A673 (cell line): ENCODE measurements at regions not wholly inside any gene's neighbourhood (a gene's known extent, or its start where the extent isn't known, plus 50 kb on each side); places are given as distances from the start of the nearest gene placed in this dataset.

Source experiments
- BruUV-seq: library from RNA; stranded (reverse); fragments of 400-500 nt; replicated peaks from 2 replicates; lab custom pipeline; 2021; lab: Mats Ljungman, UMichigan
- CTCF ChIA-PET: fragments of 300-600 bp; sonication (Branson Sonifier 250); formaldehyde crosslinking; loops from one replicate; lab custom pipeline; 2022; ENCODE audit warnings: antibody characterized with exemption; lab: Charles Lee
- POLR2A ChIA-PET: fragments of 300-600 bp; sonication (Branson Sonifier 250); formaldehyde crosslinking; loops from one replicate; lab custom pipeline; 2022; ENCODE audit warnings: antibody characterized with exemption; ENCODE audit not compliant: low non-redundant PET; lab: Charles Lee
- DNase-seq: peaks from one replicate; pipeline ENCODE4 v3.0.0-alpha.2; 2015; ENCODE audit warnings: low spot score
- H3K27ac ChIP-seq: fragments of 200-600 bp; sonication (generic); 2 replicates; pipeline ENCODE4 v1.5.1; 2016; ENCODE audit warnings: mixed run types, low read depth, mild to moderate bottlenecking, mixed read lengths, antibody characterized with exemption, low read length; ENCODE audit not compliant: poor library complexity, severe bottlenecking
- H3K27me3 ChIP-seq: fragments of 200-600 bp; sonication (generic); replicated peaks from 2 replicates; pipeline ENCODE4 v1.6.1; 2017; ENCODE audit warnings: mixed run types, low read depth, mild to moderate bottlenecking, mixed read lengths, antibody characterized with exemption, low read length; ENCODE audit not compliant: insufficient read depth, poor library complexity
- H3K36me3 ChIP-seq: fragments of 200-600 bp; sonication (generic); 2 replicates; pipeline ENCODE4 v1.6.1; 2016; ENCODE audit warnings: mixed run types, mild to moderate bottlenecking, mixed read lengths, antibody characterized with exemption, low read length; ENCODE audit not compliant: insufficient read depth, poor library complexity, severe bottlenecking
- H3K4me1 ChIP-seq: fragments of 200-600 bp; sonication (generic); 2 replicates; pipeline ENCODE4 v1.6.1; 2017; ENCODE audit warnings: mixed run types, mild to moderate bottlenecking, mixed read lengths, antibody characterized with exemption, low read length; ENCODE audit not compliant: insufficient read depth, poor library complexity, severe bottlenecking
- H3K4me3 ChIP-seq: fragments of 200-600 bp; sonication (generic); 2 replicates; pipeline ENCODE4 v1.5.1; 2016; ENCODE audit warnings: low read depth, mixed run types, mild to moderate bottlenecking, mixed read lengths, low read length; ENCODE audit not compliant: poor library complexity, severe bottlenecking
- H3K9me3 ChIP-seq: fragments of 200-600 bp; sonication (generic); 2 replicates; pipeline ENCODE4 v1.6.1; 2016; ENCODE audit warnings: mixed run types, low read depth, mild to moderate bottlenecking, mixed read lengths, antibody characterized with exemption, low read length; ENCODE audit not compliant: poor library complexity, severe bottlenecking
- EZH2 ChIP-seq: fragments of 200-600 bp; sonication (generic); IDR thresholded peaks from 2 replicates; pipeline ENCODE4 v1.6.1; 2017; ENCODE audit warnings: borderline replicate concordance, low read depth, mild to moderate bottlenecking, mixed read lengths, antibody characterized with exemption, low read length; ENCODE audit not compliant: poor library complexity, severe bottlenecking
- intact Hi-C: fragments of 100-400 bp; cut with micrococcal nuclease; formaldehyde crosslinking; loops from one replicate; pipeline ENCODE4 v1.10.0; 2022; ENCODE audit not compliant: unreplicated experiment
- TF ChIP-seq, protein P1 (sequence below): fragments of 300-800, 200-600 bp; sonication (generic); conservative IDR thresholded peaks from 2 replicates; pipeline ENCODE4 v1.5.1; 2017; ENCODE audit warnings: low read depth, mild to moderate bottlenecking, antibody characterized with exemption, low read length, moderate library complexity, mixed read lengths

- Histone ChIP-seq H3K4me1 (no peaks in the 10 kb centered on the region), H3K36me3 (no peaks in the 10 kb centered on the region), H3K4me3 (no peak overlapping the region), H3K9me3 (no peaks in the 10 kb centered on the region), H3K27me3 (no peaks in the 10 kb centered on the region), H3K27ac (no peak overlapping the region)
- ChIA-PET POLR2A (no interaction called here), CTCF (no interaction called here)
- no peak for TF ChIP-seq EZH2
- TF ChIP-seq, protein P1, sequence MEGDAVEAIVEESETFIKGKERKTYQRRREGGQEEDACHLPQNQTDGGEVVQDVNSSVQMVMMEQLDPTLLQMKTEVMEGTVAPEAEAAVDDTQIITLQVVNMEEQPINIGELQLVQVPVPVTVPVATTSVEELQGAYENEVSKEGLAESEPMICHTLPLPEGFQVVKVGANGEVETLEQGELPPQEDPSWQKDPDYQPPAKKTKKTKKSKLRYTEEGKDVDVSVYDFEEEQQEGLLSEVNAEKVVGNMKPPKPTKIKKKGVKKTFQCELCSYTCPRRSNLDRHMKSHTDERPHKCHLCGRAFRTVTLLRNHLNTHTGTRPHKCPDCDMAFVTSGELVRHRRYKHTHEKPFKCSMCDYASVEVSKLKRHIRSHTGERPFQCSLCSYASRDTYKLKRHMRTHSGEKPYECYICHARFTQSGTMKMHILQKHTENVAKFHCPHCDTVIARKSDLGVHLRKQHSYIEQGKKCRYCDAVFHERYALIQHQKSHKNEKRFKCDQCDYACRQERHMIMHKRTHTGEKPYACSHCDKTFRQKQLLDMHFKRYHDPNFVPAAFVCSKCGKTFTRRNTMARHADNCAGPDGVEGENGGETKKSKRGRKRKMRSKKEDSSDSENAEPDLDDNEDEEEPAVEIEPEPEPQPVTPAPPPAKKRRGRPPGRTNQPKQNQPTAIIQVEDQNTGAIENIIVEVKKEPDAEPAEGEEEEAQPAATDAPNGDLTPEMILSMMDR = no peak
- no peak for DNase-seq
- intact Hi-C loops = no loop called here
- BruUV-seq = no TSS peak
Observed at GRCh38 chr20:12827816-12828385, 180.9 kb upstream of the SPTLC3 start.

DNA sequence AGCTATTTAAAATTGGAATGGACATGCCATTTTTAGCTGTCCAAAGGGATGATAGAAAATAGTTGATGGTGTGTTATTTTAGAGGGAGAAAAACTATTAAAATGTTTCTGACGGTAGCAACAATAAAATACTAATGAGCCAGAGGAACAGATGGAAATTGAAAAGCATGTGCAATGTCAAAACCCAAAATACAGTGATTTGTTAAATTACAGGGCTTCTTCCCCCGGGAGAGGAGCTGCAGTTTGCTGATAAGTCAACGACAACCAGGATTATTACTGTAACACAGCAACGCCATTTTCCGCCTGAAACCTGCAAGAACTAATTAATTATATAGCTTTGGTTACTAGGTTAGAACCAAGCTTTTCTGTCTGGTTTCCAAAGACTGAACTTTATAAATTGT lies 179.6 kb upstream of the SPTLC3 start:
- Histone ChIP-seq H3K4me1 (no peaks in the 10 kb centered on the region), H3K27ac (no peak overlapping the region), H3K36me3 (no peaks in the 10 kb centered on the region), H3K4me3 (no peak overlapping the region), H3K9me3 (no peaks in the 10 kb centered on the region), H3K27me3 (no peaks in the 10 kb centered on the region)
- ChIA-PET CTCF (no interaction called here), POLR2A (no interaction called here)
- intact Hi-C loops = no loop called here
- DNase-seq = no peak
- no TSS peak for BruUV-seq
- no peak for TF ChIP-seq EZH2
- TF ChIP-seq, protein P1 = no peak

DNA sequence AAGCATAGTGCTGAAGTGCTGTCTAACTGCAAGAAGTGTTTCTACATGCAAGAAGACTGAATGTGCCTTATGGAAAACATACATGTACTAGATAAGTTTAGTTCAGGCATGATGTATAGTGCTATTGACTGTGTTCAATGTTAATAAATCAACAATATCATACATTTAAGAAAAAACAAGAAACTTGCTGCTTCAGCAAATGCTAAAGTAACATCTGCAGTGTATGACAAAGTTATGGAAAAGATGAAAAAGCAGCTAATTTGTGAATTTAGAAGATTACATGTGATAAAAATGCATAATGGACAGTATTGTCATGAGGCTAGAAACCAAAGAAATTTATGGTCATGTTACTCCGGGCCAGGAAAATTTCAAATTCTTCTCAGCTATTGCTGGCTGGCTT lies 174.9 kb upstream of the SPTLC3 start:
- intact Hi-C loops = no loop called here
- CTCF ChIA-PET = no interaction called here

More for the DNA sequence above, 174.9 kb upstream of the SPTLC3 start:
- Histone ChIP-seq H3K27ac (no peak overlapping the region), H3K4me3 (no peak overlapping the region), H3K36me3 (no peaks in the 10 kb centered on the region), H3K9me3 (no peaks in the 10 kb centered on the region), H3K27me3 (no peaks in the 10 kb centered on the region), H3K4me1 (no peaks in the 10 kb centered on the region)
- no TSS peak for BruUV-seq
- POLR2A ChIA-PET = no interaction called here
- TF ChIP-seq, protein P1 = no peak
- no peak for TF ChIP-seq EZH2
- no peak for DNase-seq
